Omental fat pad (tissue), 3 donors: ENCODE measurements at regions not wholly inside any gene's neighbourhood (a gene's known extent, or its start where the extent isn't known, plus 50 kb on each side); places are given as distances from the start of the nearest gene placed in this dataset.

Source experiments
- ATAC-seq: fragments of 150-250 bp; one replicate; pipeline ENCODE4 v1.9.1; 2016; ENCODE audit warnings: mild to moderate bottlenecking, moderate library complexity; ENCODE audit not compliant: low FRiP score
- DNase-seq: peaks from one replicate; pipeline ENCODE4 v3.0.0-alpha.2; 2019; ENCODE audit warnings: low spot score
- TF ChIP-seq, protein P1 (sequence below), 3 donors: fragments of 450-650 bp; IDR thresholded peaks; one replicate each; pipeline ENCODE4 v1.5.1; 2016 to 2017; ENCODE audit warnings: antibody characterized with exemption in 3 of 3, mild to moderate bottlenecking in 3 of 3, moderate library complexity in 2 of 3

DNA sequence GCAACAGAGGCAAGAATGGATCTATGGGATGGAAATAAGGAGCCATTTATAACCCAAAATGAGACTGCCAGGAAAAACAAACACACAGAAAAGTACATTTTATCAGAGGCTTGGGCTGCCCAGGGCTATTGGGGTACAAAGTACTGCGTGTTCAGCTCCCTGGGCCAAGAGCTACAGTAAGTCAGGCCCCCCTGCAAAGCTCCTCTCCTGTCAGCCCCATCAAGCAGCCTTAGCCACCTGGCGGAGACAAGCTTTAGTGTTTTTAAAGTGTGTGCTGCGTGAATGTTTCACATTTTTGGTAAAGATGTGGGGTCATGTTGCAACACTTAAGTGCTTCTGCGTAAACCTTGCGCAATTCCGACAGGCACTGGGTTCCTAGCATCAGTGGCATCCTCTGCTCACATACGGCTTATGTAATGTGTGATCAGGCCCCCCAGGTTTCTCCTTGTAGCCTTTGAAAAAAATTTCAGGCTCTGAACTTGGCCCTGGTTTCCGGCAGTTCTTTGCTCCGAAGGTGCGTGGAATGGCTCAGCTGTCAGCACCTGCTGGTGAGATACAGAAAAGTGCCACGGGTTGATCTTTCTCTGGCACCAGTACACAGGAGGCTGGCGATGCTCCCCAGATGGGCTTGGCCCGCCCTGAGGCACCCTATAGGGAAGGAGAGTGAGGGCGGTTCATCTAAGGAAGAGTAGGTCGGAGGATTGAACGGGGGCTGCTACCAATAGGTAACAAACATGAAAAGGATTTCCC is 198.7 kb upstream of the EEA1 start:
- TF ChIP-seq, protein P1, sequence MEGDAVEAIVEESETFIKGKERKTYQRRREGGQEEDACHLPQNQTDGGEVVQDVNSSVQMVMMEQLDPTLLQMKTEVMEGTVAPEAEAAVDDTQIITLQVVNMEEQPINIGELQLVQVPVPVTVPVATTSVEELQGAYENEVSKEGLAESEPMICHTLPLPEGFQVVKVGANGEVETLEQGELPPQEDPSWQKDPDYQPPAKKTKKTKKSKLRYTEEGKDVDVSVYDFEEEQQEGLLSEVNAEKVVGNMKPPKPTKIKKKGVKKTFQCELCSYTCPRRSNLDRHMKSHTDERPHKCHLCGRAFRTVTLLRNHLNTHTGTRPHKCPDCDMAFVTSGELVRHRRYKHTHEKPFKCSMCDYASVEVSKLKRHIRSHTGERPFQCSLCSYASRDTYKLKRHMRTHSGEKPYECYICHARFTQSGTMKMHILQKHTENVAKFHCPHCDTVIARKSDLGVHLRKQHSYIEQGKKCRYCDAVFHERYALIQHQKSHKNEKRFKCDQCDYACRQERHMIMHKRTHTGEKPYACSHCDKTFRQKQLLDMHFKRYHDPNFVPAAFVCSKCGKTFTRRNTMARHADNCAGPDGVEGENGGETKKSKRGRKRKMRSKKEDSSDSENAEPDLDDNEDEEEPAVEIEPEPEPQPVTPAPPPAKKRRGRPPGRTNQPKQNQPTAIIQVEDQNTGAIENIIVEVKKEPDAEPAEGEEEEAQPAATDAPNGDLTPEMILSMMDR (IDR thresholded peaks at IDR 0.05), result peak in 1 of 3 donors; percentile 41
- ATAC-seq (peak; percentile 87), DNase-seq (peak; percentile 26)

DNA sequence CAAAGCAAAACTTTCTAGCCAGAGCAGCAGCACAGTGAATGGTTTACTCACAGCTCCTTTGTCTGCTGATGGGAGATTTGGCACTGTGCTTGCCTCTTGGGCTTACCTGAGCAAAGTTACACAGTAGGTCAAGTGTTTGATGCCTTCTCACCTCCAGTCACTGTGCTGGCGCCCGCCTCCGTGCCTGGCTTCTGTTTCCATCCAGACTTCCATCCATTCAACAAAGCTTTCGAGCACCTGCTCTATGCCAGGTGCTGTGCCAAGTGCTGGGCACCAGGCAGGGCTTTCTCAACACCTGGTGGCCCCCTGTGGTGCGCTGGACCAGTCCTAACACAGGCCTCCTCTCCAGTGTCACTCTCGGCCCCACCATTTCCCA is 199.2 kb upstream of the EEA1 start:
- ATAC-seq, result peak; percentile 21
- DNase-seq, result no peak
- TF ChIP-seq, protein P1 (IDR thresholded peaks at IDR 0.05), result no peak

DNA sequence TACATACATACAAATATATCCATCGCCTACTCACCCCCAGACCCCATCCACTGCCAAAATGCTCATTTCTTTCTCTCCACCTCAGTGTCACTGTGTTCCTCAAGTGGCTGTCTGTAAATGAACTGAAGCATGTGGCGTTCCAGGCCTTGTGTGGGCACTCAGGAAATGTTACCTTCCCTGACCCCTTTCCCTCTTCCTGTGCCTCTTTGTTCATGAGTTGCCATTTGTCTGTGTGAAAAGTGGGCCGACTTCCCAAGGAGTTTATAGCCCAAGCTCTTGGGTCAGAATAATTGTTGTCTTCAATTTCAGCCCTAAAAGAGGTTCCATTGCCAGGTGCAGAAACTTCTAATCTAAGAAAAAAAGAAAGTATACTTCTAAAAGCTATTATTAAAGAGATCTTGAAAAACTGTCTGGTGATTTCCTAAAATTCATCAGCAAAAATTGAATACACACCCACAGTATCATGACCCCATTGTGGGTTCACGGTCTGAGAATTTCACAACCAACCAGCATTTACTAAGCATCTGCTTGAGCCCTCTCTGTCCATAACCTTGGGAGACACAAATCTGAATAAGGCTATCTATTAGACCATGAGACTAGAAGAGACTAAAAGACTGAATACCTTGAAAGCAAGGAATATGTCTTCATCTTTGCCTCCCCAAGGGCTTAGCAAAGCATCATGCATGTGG is 201.4 kb upstream of the EEA1 start:
- TF ChIP-seq, protein P1 (IDR thresholded peaks at IDR 0.05), result no peak
- no peak for DNase-seq
- ATAC-seq, result no peak

DNA sequence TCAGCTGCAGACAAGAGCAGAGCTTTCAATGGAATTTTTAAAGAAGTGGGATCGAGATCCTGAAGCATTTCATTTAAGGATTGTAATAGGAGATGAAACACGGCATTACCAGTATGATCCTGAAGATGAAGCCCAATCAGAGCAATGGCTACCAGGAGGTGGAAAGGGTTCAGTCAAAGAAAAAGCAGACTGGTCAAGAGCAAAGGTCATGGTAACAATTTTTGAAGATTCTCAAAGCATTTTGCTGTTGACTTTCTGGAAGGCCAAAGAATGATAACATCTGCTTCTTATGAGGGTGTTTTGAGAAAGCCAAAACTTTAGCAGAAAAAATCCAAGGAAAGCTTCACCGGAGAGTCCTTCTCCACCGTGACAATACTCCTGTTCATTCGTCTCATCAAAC is 204.3 kb upstream of the EEA1 start:
- TF ChIP-seq, protein P1 (IDR thresholded peaks at IDR 0.05), result no peak
- ATAC-seq (no peak), DNase-seq (no peak)

DNA sequence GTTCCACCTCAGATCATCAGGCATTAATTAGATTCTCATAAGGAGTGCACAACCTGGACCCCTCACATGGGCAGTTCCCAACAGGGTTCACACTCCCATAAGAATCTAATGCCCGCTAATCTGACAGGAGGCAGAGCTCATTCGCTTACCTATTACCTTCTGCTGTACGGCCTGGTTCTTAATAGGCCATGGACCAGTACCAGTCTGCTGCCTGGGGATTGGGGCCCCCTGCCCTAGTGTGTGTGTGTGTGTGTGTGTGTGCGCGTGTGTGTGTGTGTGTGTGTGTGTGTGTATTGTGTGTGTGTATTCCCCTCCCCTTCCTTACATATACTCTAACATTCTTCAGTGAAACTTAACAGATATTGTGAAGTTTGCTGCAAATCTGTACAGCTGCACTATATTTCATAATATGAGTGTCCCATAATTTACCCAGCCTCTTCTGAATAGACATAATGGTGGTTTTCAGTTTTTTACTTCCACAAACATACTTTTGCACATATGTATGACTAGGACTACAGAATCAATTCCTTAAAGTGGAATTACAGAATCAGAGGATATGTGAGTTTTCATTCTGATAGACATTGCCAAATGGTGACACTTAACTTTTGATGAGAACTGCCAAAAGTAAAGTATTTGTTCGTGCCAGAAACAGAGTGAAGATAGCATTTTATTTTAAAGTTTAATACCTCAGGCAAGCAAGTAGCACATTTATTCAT is 205.2 kb upstream of the EEA1 start:
- DNase-seq (no peak), ATAC-seq (no peak)
- TF ChIP-seq, protein P1 (IDR thresholded peaks at IDR 0.05), result no peak

DNA sequence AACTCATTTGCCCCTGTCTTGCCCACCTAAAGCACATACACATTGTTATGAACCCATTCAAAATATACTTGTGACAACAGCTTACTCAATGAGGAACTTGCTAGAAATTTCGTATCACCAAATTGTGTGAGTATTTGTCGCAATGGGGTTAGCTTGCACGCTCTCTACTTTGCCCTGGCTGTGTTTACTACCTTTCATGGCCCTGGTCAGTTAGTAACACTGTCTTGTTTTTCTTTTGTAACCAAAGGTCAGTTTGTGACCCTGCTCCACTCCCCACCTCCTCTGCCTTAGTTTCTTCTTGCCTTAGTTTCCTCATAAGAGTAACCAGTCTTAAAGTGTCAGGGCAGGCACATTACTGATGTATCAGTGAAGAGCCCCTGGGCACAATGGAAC is 205.8 kb upstream of the EEA1 start:
- DNase-seq (no peak), ATAC-seq (no peak)
- TF ChIP-seq, protein P1 (IDR thresholded peaks at IDR 0.05), result no peak
